Keratinocyte (primary cell): ENCODE measurements at regions not wholly inside any gene's neighbourhood (a gene's known extent, or its start where the extent isn't known, plus 50 kb on each side); places are given as distances from the start of the nearest gene placed in this dataset.

ENCODE experiments used
- CTCF ChIP-seq, 3 experiments: IDR thresholded peaks in 1 of 3; conservative IDR thresholded peaks in 1 of 3; optimal IDR thresholded peaks in 1 of 3; 2 replicates in 2 of 3; 3 replicates in 1 of 3; pipeline versions ENCODE3 to v1.5.1; 2011; ENCODE audit warnings: low read length in 3 of 3, mild to moderate bottlenecking in 3 of 3, moderate library complexity in 2 of 3, control low read depth in 1 of 3, inconsistent platforms in 1 of 3; ENCODE audit not compliant: insufficient read depth in 2 of 3; ENCODE audit errors: extremely low read depth in 1 of 3
- EZH2 ChIP-seq: IDR thresholded peaks from one replicate; pipeline ENCODE4 v1.6.1; 2012; ENCODE audit warnings: inconsistent platforms, mild to moderate bottlenecking, low read length, moderate library complexity

- TF ChIP-seq CTCF (optimal IDR thresholded peaks at IDR 0.05 in 1 of 3, IDR thresholded peaks at IDR 0.05 in 1 of 3, conservative IDR thresholded peaks at IDR 0.05 in 1 of 3; ENCODE audit: extremely low read depth in 1 of 3, insufficient read depth in 2 of 3, low read length in 3 of 3) (no peak), EZH2 (no peak)
These were observed 407.3 kb downstream of the RPS24 start for GRCh38 chr10:78441010-78441409.
